HEK293 (cell line): ENCODE measurements at regions not wholly inside any gene's neighbourhood (a gene's known extent, or its start where the extent isn't known, plus 50 kb on each side); places are given as distances from the start of the nearest gene placed in this dataset.

Experiments
- CTCF ChIP-seq: fragments of 450-650 bp; formaldehyde crosslinking; IDR thresholded peaks from 2 replicates; pipeline ENCODE4 v1.5.1; 2016; ENCODE audit warnings: missing biosample characterization, missing genetic modification characterization
- REST ChIP-seq: fragments of 450-650 bp; formaldehyde crosslinking; IDR thresholded peaks from 2 replicates; pipeline ENCODE4 v1.5.1; 2016; ENCODE audit warnings: missing biosample characterization, missing genetic modification characterization
- ZBTB17 ChIP-seq: fragments of 450-650 bp; formaldehyde crosslinking; IDR thresholded peaks from 2 replicates; pipeline ENCODE4 v1.5.1; 2016; ENCODE audit warnings: missing biosample characterization, missing genetic modification characterization
- ZBTB20 ChIP-seq: fragments of 450-650 bp; formaldehyde crosslinking; IDR thresholded peaks from 2 replicates; pipeline ENCODE4 v1.5.1; 2016; ENCODE audit warnings: missing biosample characterization, missing genetic modification characterization
- ZBTB26 ChIP-seq: fragments of 450-650 bp; formaldehyde crosslinking; optimal IDR thresholded peaks from 2 replicates; pipeline ENCODE3; 2016; ENCODE audit warnings: missing biosample characterization, mild to moderate bottlenecking, missing genetic modification characterization
- ZNF146 ChIP-seq: fragments of 450-650 bp; formaldehyde crosslinking; IDR thresholded peaks from 2 replicates; pipeline ENCODE4 v1.5.1; 2016; ENCODE audit warnings: missing biosample characterization, missing genetic modification characterization
- ZNF174 ChIP-seq: fragments of 450-650 bp; formaldehyde crosslinking; IDR thresholded peaks from 2 replicates; pipeline ENCODE4 v1.5.0; 2017; ENCODE audit warnings: missing biosample characterization, mild to moderate bottlenecking, missing genetic modification characterization
- ZNF274 ChIP-seq, 2 experiments: fragments of 200-500 bp in 1 of 2; fragments of 450-650 bp in 1 of 2; sonication (Bioruptor generic) in 1 of 2; formaldehyde crosslinking in 1 of 2; IDR thresholded peaks; 2 replicates each; pipeline versions ENCODE4 v1.5.1 to v1.6.1; 2014 to 2016; ENCODE audit warnings: borderline replicate concordance in 1 of 2, inconsistent platforms in 1 of 2, low read length in 1 of 2, missing biosample characterization in 1 of 2, missing genetic modification characterization in 1 of 2
- ZNF302 ChIP-seq: fragments of 450-650 bp; formaldehyde crosslinking; IDR thresholded peaks from 2 replicates; pipeline ENCODE4 v1.5.1; 2016; ENCODE audit warnings: missing biosample characterization, missing genetic modification characterization, low read depth
- ZNF416 ChIP-seq: fragments of 450-650 bp; formaldehyde crosslinking; IDR thresholded peaks from 2 replicates; pipeline ENCODE4 v1.5.1; 2016; ENCODE audit warnings: missing biosample characterization, missing genetic modification characterization
- ZNF48 ChIP-seq: fragments of 450-650 bp; formaldehyde crosslinking; IDR thresholded peaks from 2 replicates; pipeline ENCODE4 v1.5.1; 2016; ENCODE audit warnings: missing biosample characterization, missing genetic modification characterization
- ZNF510 ChIP-seq: fragments of 450-650 bp; formaldehyde crosslinking; IDR thresholded peaks from 2 replicates; pipeline ENCODE4 v1.5.1; 2018; ENCODE audit warnings: mild to moderate bottlenecking, missing genetic modification characterization, missing biosample characterization; ENCODE audit not compliant: insufficient replicate concordance
- ZNF561 ChIP-seq: fragments of 450-650 bp; IDR thresholded peaks from 2 replicates; pipeline ENCODE4 v1.5.1; 2018; ENCODE audit warnings: missing biosample characterization, missing genetic modification characterization, borderline replicate concordance
- ZNF768 ChIP-seq: fragments of 450-650 bp; formaldehyde crosslinking; IDR thresholded peaks from 2 replicates; pipeline ENCODE4 v1.5.1; 2018; ENCODE audit warnings: missing biosample characterization, mild to moderate bottlenecking, missing genetic modification characterization

DNA sequence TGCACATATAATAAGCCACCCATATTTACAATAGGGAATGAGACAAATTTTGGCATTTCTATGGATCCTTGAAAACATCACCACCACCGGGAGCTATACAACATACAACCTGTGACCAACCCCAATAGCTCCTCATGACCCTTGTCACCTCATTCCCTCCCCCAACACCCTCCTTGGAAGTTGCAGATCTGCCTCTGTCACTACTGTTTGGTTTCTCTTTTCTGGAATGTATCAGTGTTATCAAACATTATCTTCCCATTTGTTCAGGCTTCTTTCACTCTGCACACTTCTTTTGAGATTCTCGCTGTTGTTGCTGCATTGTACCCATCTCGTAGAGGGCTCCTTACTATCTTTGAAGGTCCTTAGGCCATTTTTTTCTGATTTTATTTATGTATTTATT, 75.6 kb downstream of the ZNF280B start:
- TF ChIP-seq ZNF48 (tag by site-specific recombination) (no peak), ZNF416 (tag by site-specific recombination) (no peak), ZNF510 (tag by site-specific recombination) (no peak), ZBTB26 (tag by site-specific recombination) (no peak), CTCF (no peak), ZNF302 (tag by site-specific recombination) (no peak), ZNF561 (tag by site-specific recombination) (no peak), REST (tag by site-specific recombination) (no peak), ZNF768 (no peak), ZBTB17 (tag by site-specific recombination) (no peak), ZNF146 (tag by site-specific recombination) (no peak), ZNF174 (tag by site-specific recombination) (no peak), ZNF274 (IDR thresholded peaks at IDR 0.05; ENCODE audit: low read length) (no peak), ZNF274 (tag by site-specific recombination; IDR thresholded peaks at IDR 0.05; ENCODE audit: borderline replicate concordance) (no peak), ZBTB20 (no peak)
